MM.1S (cell line): ENCODE measurements at regions not wholly inside any gene's neighbourhood (a gene's known extent, or its start where the extent isn't known, plus 50 kb on each side); places are given as distances from the start of the nearest gene placed in this dataset.

ENCODE experiments used
- DNase-seq: peaks from one replicate; pipeline ENCODE4 v3.0.0-alpha.2; 2015
- H2AFZ ChIP-seq: fragments of 300-600 bp; sonication (generic); 2 replicates; pipeline ENCODE4 v1.6.0; 2016; ENCODE audit warnings: antibody characterized with exemption, low read length
- H3F3A ChIP-seq: fragments of 300-600 bp; sonication (generic); 2 replicates; pipeline ENCODE4 v1.6.1; 2016; ENCODE audit warnings: mild to moderate bottlenecking, antibody characterized with exemption, low read length, moderate library complexity, mixed read lengths; ENCODE audit not compliant: insufficient read depth
- H3K27ac ChIP-seq: fragments of 300-600 bp; sonication (generic); 2 replicates; pipeline ENCODE4 v1.5.1; 2016; ENCODE audit warnings: mild to moderate bottlenecking, low read length
- H3K27me3 ChIP-seq: fragments of 300-600 bp; sonication (generic); replicated peaks from 2 replicates; pipeline ENCODE4 v1.6.0; 2016; ENCODE audit warnings: low read length; ENCODE audit not compliant: insufficient read depth
- H3K36me3 ChIP-seq: fragments of 300-600 bp; sonication (generic); replicated peaks from 2 replicates; pipeline ENCODE4 v1.6.1; 2016; ENCODE audit warnings: mild to moderate bottlenecking, low read length, mixed read lengths; ENCODE audit not compliant: insufficient read depth
- H3K4me1 ChIP-seq: fragments of 300-600 bp; sonication (generic); 2 replicates; pipeline ENCODE4 v1.6.1; 2016; ENCODE audit warnings: low read length, mixed read lengths
- H3K4me2 ChIP-seq: fragments of 300-600 bp; sonication (generic); 2 replicates; pipeline ENCODE4 v1.6.0; 2016; ENCODE audit warnings: low read depth, low read length
- H3K4me3 ChIP-seq: fragments of 300-600 bp; sonication (generic); 2 replicates; pipeline ENCODE4 v1.5.1; 2016; ENCODE audit warnings: low read length, mixed read lengths
- H3K79me2 ChIP-seq: fragments of 300-600 bp; sonication (generic); 2 replicates; pipeline ENCODE4 v1.6.1; 2016; ENCODE audit warnings: mixed run types, low read length, mixed read lengths
- H3K9ac ChIP-seq: fragments of 300-600 bp; sonication (generic); 2 replicates; pipeline ENCODE4 v1.6.1; 2016; ENCODE audit warnings: low read length, mixed read lengths
- H3K9me2 ChIP-seq: fragments of 300-600 bp; sonication (generic); replicated peaks from 2 replicates; pipeline ENCODE4 v1.6.1; 2016; ENCODE audit warnings: mild to moderate bottlenecking, low read length, mixed read lengths; ENCODE audit not compliant: insufficient read depth
- H3K9me3 ChIP-seq: fragments of 300-600 bp; sonication (generic); replicated peaks from 2 replicates; pipeline ENCODE4 v1.6.1; 2016; ENCODE audit warnings: mild to moderate bottlenecking, low read length, mixed read lengths; ENCODE audit not compliant: insufficient read depth
- H4K20me1 ChIP-seq: fragments of 300-600 bp; sonication (generic); 2 replicates; pipeline ENCODE4 v1.6.1; 2016; ENCODE audit warnings: mild to moderate bottlenecking, low read length, moderate library complexity, mixed read lengths; ENCODE audit not compliant: insufficient read depth
- CTCF ChIP-seq: fragments of 300-600 bp; sonication (generic); IDR thresholded peaks from 2 replicates; pipeline ENCODE4 v1.5.1; 2016; ENCODE audit warnings: antibody characterized with exemption, low read length, mixed read lengths
- EZH2 ChIP-seq: fragments of 300-600 bp; sonication (generic); optimal IDR thresholded peaks from 2 replicates; pipeline ENCODE3; 2017; ENCODE audit warnings: low read depth, mild to moderate bottlenecking, antibody characterized with exemption, low read length, mixed read lengths
- EZH2phosphoT487 ChIP-seq: fragments of 300-600 bp; sonication (generic); IDR thresholded peaks from 2 replicates; pipeline ENCODE4 v1.6.1; 2018; ENCODE audit warnings: antibody characterized with exemption, low read length

- no peaks in the 10 kb centered on the region for H3K9me2 ChIP-seq
- TF ChIP-seq EZH2 (no peak), EZH2phosphoT487 (no peak), CTCF (no peak)
- no peaks in the 10 kb centered on the region for H4K20me1 ChIP-seq
- H3K9me3 ChIP-seq, result no peaks in the 10 kb centered on the region
- H3K79me2 ChIP-seq, result no peaks in the 10 kb centered on the region
- no peak overlapping the region for H3K9ac ChIP-seq
- no peak overlapping the region for H3K27ac ChIP-seq
- no peaks in the 10 kb centered on the region; the same call in 1 of the 2 replicates for H3F3A ChIP-seq
- H3K4me1 ChIP-seq, result peaks cover 37% of the 10 kb centered on the region
- no peak overlapping the region for H2AFZ ChIP-seq
- H3K36me3 ChIP-seq, result no peaks in the 10 kb centered on the region
- no peak for DNase-seq
- no peak overlapping the region for H3K4me2 ChIP-seq
- no peaks in the 10 kb centered on the region for H3K27me3 ChIP-seq
- H3K4me3 ChIP-seq, result no peak overlapping the region
Measured at GRCh38 chr15:70322051-70322668, 224.4 kb upstream of the TLE3 start.

DNA sequence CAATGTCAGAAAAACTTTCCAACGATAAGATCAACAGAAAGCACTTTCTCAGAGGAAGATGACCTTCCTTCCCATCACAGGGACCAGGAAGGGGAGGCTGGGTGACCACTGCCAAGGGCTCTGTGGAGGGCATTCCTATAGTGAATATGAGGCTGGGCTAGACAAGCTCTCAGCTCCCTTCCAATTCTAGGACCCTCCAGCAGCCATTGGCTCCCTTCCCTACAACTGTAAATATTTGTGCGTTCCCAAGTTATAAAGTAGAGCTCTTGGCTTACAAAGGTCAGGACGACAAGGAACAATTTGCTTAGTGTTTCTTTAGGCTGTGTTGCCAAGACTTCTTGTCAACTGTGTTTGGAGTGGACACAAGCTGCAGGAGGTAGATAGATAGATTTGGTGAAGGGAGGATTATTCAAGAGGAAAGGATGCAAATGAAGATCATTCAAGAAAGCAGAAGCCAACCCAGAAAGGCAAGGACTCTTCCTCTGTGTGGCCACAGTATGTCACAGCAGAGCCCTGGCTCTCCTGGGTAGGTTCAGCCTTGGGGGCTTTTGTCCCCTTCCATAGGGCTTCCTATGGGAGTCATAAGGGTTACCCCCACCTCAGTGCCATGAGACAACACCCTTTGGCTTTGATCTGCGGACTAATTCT lies 223.6 kb upstream of the TLE3 start:
- H3K9me3 ChIP-seq, result no peaks in the 10 kb centered on the region
- TF ChIP-seq EZH2phosphoT487 (no peak), EZH2 (no peak), CTCF (no peak)
- H3K4me2 ChIP-seq, result no peak overlapping the region
- no peaks in the 10 kb centered on the region for H3K36me3 ChIP-seq
- DNase-seq, result no peak
- H3K79me2 ChIP-seq, result no peaks in the 10 kb centered on the region
- no peak overlapping the region for H3K4me3 ChIP-seq
- peaks cover 36% of the 10 kb centered on the region for H3K4me1 ChIP-seq
- no peaks in the 10 kb centered on the region for H3K9me2 ChIP-seq
- no peaks in the 10 kb centered on the region; the same call in 1 of the 2 replicates for H3F3A ChIP-seq
- no peak overlapping the region for H3K27ac ChIP-seq
- H4K20me1 ChIP-seq, result no peaks in the 10 kb centered on the region
- no peak overlapping the region for H3K9ac ChIP-seq
- no peak overlapping the region for H2AFZ ChIP-seq
- H3K27me3 ChIP-seq, result no peaks in the 10 kb centered on the region

DNA sequence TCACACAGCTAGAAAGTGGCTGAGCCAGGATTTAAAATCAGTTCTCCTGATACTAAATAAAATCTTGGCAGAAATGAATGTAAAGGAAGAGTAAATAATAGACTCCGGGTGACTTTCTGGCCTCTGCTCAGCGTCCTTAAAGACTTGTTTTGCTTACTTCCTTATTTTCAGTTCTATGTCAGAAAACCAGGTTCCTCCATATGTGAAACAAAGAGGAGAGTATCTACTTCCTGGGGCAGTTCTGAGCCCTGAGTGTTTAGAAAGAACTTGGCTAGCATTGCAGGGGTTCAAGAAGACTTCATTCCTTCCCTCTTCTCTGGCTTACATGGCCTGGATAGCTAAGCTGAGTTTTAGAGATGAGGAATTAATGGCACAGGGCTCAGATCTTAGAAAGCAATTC lies 222.8 kb upstream of the TLE3 start:
- Histone ChIP-seq H3K4me3 (no peak overlapping the region), H3F3A (no peaks in the 10 kb centered on the region; the same call in 1 of the 2 replicates), H2AFZ (0 out of 2 replicates have a peak overlapping the region, but pooled peaks have one; percentile 24), H3K9me2 (no peaks in the 10 kb centered on the region), H4K20me1 (no peaks in the 10 kb centered on the region), H3K4me1 (peaks cover 36% of the 10 kb centered on the region), H3K27ac (peak overlapping the region; percentile 56; the same call in 1 of the 2 replicates), H3K9me3 (no peaks in the 10 kb centered on the region), H3K79me2 (no peaks in the 10 kb centered on the region), H3K9ac (no peak overlapping the region), H3K27me3 (no peaks in the 10 kb centered on the region), H3K36me3 (no peaks in the 10 kb centered on the region), H3K4me2 (peak overlapping the region; percentile 62; the same call in 1 of the 2 replicates)
- no peak for DNase-seq
- TF ChIP-seq EZH2, result no peak
- no peak for TF ChIP-seq EZH2phosphoT487

DNA sequence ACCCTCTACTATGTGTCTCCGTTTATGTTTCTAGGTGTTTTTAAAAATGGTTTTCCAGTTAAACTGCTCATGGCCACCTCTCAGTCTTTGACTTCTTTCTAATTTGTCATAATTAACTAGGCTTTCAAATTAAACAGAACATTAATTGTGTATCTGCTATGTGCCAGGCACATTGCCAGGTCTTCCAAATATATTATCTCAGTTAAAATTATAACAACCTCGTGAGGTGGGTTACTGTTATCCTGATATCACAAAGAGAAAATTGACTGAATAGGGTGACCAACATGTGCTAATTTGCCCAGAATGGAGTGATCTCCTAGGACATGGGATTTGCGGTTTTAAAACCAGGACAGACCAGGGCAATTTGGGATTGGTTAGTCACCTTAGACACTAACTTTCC lies 222.4 kb upstream of the TLE3 start:
- Histone ChIP-seq H3K9me2 (no peaks in the 10 kb centered on the region), H3K36me3 (no peaks in the 10 kb centered on the region), H3K9ac (no peak overlapping the region), H3K4me3 (no peak overlapping the region), H3K9me3 (no peaks in the 10 kb centered on the region), H3K4me2 (peak overlapping the region; percentile 62; the same call in 1 of the 2 replicates), H3K79me2 (no peaks in the 10 kb centered on the region), H3K27ac (peak overlapping the region; percentile 56; the same call in 1 of the 2 replicates), H2AFZ (0 out of 2 replicates have a peak overlapping the region, but pooled peaks have one; percentile 24), H3F3A (no peaks in the 10 kb centered on the region; the same call in 1 of the 2 replicates), H3K27me3 (no peaks in the 10 kb centered on the region), H4K20me1 (no peaks in the 10 kb centered on the region), H3K4me1 (peaks cover 36% of the 10 kb centered on the region)
- DNase-seq, result no peak
- TF ChIP-seq CTCF (no peak), EZH2 (no peak), EZH2phosphoT487 (no peak)
